DMS114 treated with DMSO at 0.1 percent for 48 hours (cell line): ENCODE measurements at regions not wholly inside any gene's neighbourhood (a gene's known extent, or its start where the extent isn't known, plus 50 kb on each side); places are given as distances from the start of the nearest gene placed in this dataset.
"Not testable (repeated sequence)": the region's sequence is repeated elsewhere in the genome, so short reads cannot be mapped to it uniquely, and the experiment has no call there.

ENCODE experiments used
- DNase-seq: peaks from one replicate; lab custom pipeline; 2025; ENCODE audit not compliant: unreplicated experiment; lab: John Stamatoyannopoulos, UW

DNA sequence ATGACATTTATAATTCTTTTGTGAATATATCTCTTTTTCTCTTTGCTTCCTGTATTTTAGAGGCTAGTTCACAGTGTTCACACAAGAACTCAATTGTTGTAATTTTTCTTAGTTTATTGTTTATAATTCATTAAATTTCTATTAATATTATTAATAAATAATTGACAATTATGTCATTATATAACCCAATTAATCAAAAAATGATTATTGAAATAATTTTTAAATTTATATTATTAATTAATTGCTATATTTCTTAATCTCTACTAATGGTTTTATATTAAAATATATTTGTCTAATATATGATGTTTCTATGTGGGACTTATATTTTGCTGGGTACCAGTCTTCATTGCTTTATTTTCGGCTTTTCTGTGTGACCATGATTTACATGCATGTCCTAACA is 618.4 kb downstream of the CDH9 start:
- DNase-seq, result no peak

DNA sequence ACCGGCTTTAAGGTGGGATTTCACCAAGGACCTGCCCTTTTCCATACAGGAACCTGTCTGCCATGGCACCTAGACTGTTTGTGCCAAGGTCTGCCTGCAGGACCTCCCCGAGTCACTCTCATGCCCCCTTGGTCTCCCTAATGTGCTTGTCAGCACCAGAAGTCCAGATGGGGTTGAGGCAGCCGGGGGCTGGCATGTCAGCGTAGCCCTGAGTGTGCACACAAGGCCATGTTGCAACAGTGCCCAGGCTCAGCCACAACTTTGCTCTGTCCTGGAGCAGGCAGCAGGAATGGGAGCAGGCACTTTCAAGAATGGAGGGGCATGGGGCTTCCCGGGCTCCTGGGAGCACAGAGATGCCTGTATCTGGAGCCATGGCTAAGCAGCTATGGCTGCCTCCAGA is 621.5 kb downstream of the CDH9 start:
- no peak for DNase-seq

DNA sequence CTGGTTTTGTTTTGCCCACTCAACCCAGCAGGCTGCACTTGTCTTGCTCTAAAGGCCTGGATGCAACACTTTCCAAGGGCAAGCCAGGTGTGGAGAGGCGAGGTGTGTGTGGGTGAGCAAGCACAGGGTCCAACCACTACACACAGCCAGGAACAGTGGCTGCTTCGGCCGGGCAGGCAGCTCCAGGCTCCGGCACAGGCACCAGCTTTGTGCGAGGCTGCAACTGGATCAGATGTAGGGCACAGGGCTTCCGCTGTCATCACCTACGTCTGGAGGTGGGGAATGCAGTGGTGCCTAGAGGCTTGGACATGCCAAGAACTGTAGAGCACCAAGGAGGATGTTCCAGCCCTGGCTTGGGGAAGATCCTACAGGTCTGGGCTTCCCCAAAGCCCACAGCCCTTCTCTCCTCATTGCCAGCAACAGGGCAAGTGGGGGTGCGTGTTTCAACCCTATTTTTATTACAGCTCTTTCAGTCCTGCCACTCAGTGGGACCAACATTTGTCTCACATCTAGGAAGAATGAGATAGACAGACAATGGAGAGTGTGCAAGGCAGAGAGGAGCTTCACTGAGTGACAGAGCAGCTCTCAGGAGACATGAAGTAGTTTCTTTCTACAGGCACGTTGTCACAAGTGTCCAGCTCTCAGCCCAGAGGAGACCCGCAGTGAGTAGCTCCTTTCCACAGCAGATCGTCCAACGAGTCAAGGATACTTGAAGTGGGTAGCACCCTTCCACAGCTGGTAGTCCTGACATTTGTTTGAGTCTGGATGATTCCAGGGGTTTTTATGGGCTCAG is 622.2 kb downstream of the CDH9 start:
- no peak for DNase-seq

DNA sequence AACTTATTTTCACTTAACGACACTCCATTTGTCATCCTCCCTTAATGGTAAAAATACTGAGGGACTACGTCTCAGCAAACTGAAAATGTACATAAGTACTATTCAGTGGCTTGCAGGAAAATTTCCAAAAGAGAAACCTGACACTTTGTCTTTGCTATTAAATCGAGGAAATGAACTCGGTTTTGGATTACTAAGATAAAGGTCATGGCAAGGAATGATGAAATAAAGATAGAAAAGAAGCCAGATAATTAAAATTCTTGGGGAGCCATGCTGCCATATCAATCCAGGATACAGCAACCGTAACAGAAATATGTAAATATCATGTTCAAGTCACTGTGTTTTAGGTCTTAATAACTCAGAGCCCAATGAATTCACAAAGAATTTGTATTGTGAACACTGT is 647.8 kb downstream of the CDH9 start:
- DNase-seq, result no peak

DNA sequence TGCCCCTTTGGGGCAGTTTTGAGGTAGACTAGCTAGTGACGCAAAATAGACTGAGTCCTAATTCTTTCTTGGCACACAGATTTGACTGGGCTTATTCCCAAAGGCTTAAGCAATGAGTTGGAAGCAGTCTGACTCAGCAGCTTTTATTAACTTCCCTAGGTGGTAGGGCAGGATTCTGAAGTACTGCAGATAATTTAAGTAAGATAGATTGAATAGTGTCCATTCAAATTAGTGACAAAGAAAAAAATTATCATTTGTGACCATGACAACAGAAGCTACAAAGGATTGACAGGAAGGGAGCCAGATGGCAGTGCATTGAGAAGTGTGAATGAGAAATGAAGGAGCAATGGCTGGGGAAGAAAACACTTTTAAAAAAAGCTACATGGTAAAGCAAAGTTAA is 649.4 kb downstream of the CDH9 start:
- DNase-seq, result no peak

DNA sequence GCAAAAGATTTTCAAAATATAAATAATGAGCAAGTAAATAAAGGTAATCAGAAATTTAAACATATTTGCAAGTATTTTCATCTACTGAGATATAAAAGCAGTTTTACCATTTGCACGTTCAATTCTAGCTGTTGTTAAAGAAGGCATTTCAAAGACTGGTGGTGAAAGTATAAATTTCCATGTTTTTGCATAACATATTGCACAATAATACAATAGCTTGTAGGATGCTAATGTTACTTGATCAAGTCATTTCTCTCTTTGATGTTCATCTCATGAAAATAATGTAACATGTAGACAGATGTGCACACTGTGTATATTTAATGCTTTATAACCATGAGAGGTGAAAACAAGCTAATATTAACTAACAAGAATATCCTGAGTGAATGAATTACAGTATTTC is 651.9 kb downstream of the CDH9 start:
- no peak for DNase-seq

DNA sequence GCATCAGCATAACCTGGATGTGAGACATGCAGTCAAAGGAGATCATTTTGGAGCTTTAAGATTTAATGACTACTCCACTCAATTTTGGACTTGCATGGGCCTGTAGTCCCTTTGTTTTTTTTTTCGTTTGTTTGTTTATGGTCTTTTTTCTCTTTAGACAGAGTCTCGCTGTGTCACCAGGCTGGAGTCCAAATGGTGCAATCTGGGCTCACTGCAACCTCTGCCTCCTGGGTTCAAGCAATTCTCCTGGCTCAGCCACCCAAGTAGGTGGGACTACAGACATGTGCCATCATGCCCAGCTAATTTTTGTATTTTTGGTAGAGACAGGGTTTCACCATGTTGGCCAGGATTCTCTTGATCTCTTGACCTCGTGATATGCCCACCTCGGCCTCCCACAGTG is 673.8 kb downstream of the CDH9 start:
- not testable (repeated sequence) for DNase-seq

DNA sequence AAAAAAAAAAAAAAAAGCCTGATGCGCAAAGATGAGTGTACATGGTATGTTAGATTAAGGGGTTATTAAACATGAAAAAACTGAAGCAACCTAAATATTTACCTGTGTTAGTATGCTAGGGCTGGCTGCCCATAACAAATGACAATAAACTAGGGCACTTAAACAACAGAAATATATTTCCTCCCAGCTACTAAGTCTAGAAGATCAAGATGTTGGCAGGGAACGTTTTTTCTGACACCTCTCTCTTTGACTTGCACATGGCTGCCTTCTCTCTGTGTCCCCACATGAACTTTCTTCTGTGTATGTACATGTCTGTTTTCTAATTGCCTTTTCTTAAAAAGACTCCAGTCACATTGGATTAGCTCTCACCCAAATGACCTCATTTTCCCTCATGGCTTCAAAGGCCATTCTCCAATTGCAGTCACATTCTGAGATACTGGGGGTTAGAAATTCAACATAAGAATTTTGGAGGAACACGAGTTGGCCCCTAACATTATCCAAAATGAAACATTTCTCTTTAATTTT is 694.5 kb downstream of the CDH9 start:
- DNase-seq, result no peak

DNA sequence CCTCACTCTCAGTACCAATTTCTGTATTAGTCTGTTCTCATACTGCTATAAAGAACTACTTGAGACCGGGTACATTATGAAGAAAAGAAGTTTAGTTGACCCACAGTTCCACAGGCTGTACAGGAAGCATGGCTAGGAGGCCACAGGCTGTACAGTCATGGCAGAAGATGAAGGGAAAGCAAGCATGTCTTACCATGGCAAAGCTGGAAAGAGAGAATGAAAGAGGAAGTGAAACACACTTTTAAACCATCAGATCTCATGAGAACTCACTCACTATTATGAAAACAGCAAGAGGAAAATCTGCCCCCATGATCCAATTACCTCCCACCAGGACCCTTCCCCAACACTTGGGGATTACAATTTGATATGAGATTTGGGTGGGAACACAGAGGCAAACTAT is 698.8 kb downstream of the CDH9 start:
- DNase-seq, result no peak

DNA sequence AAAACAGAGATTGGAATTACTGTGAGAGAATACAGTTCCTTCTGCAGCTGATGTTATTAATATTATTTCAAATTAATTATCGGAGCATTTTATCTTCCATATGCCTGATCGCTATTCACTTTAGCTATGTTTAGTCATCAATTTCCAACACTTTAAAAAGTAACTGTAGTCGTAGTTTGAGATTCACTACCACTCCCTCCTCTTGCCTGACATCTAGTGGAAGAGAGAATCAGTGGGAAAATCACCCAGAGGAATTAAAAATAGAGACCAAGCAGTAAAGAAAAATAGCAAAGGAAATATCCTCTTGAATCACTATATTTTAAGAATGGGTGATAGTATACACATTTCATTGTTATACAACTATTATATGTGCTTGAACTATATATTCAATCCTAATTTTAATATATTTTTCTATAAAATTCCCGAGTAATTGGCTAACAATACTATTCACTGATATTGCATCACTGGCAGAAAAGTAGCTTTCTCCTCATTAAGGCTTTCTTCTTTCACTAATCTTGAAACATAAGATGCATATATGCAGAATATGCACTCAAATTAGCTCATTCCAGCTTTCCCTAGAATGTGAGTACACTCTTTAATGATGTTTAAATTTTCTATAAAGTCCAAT is 708.7 kb downstream of the CDH9 start:
- peak; percentile 22 for DNase-seq

DNA sequence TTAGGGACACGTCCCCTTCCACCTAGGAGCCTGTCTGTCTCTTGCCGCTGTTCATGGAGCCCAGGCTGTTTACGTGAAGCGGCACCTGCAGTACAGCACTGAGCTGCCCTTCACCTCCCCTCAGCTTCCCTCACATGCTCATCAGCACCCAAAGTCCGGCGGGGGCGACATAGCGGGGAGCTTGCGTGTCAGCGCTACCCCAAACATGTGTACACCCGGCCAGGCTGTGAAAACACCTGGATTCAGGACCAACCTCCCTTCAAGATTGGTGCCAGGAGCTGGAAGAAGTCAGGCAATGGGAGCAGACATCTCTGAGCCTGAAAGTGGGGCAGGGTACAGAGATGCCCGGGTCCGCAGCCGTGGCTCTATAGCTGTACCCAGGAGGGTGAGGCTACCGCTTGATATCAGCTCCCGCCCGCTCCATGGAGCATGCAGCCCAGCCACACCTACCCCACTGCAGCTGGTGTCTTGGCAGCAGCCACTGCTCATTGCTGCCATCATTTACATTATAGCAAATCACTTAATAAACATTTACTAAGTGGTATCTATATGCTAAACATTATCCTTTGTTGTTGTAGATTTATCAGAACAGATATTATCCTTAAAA is 712.1 kb downstream of the CDH9 start:
- DNase-seq, result no peak

DNA sequence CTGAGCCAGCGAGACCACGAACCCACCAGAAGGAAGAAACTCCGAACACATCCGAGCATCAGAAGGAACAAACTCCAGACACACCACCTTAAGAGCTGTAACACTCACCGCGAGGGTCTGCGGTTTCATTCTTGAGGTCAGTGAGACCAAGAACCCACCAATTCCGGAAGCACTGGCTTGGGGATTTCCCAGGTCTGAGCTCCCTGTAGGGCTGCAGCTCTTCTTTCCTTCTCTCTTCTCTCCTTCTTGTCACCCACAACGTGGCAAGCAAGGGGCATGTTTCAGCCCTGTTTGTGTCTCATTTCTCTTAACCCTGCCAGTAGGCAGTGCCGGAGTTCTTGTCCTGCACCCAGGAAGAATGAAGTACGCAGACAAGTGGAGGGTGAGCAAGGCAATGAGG is 713.0 kb downstream of the CDH9 start:
- not testable (repeated sequence) for DNase-seq

DNA sequence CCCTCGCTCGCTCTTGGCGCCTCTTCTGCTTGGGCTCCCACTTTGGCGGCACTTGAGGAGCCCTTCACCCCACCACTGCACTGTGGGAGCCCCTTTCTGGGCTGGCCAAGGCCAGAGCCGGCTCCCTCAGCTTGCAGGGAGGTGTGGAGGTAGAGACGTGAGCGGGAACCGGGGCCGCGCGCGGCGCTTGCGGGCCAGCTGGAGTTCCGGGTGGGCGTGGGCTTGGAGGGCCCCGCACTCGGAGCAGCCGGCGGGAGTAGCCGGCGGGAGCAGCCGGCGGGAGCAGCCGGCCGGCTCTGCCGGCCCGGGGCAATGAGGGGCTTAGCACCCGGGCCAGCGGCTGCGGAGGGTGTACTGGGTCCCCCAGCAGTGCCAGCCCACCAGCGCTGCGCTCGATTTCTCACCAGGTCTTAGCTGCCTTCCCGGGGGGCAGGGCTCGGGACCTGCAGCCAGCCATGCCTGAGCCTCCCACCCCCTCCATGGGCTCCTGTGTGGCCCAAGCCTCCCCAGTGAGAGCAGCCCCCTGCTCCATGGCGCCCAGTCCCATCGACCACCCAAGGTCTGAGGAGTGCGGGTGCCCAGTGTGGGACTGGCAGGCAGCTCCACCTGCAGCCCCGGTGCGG is 714.0 kb downstream of the CDH9 start:
- DNase-seq, result not testable (repeated sequence)

DNA sequence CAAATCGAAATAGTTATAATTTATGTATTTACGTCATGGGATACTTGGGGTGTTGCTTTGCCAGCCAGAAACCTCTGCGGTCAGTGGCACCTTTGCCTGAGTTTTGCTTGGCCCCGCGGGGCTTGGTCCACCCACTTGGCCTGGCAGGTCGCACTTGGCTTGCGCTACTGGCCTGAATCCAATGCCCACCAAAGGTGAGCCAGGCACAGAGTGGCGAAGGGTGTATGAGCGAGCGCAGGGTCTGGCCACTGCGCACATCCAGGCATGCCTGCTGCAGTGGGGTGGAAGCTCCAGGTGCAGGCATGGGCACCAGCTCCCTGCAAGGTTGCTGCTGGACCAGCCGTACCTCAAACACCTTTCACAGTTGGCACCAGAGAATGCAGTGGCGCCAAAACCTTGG is 714.6 kb downstream of the CDH9 start:
- no peak for DNase-seq

DNA sequence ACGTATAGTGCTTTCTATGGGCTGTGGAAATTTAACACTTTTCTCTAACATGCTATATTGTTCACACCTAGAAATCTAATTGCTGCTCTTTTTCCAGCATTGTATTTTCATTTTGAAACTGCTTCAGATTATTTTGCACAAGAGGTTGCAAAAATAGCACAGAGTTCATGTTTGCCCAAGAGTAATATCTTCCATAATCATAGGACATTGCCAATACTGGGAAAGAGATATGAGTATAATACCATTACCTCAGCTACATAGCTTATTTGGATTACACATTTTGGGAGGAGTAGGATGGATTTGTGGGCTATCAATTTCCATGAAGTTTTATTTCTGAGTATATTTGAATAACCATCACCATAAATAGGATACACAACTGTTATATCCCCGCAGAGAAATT is 717.1 kb downstream of the CDH9 start:
- DNase-seq, result no peak

DNA sequence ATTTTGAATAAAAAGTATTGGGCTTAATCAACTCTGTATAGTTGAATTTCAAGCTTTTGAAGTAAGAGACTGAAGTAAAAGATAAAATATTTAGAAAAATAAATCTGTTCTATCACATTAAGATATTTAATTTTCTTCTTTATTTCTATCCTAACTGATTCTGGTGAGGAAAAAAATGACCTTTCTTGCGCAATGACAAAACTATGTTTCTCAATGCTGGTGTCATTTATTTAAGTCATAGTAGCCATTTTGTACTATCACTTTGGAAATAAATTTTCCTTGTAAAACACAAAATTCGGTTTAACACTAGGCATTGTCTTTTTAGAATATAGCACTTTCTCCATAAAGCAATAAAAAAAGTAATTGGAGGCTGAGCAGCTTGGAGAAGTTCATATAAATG is 728.0 kb downstream of the CDH9 start:
- DNase-seq, result no peak

DNA sequence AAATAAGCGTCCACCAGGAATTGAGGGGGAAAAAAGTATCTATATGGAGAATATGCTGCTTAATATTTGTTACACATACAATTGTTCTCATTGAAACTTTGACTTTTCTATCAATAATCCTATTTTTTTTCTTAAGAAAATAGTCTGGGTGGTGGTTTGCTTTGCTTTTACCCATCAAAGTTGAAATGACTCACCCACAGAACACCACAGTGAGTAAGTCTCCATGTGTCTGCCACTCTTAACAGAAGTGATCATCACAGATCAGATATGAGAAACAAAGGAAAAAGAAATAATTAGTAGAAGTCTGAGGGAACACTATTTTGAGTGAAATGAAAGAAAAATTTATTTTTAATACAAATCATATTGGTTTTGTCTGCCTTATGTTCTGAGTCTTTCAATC is 742.8 kb downstream of the CDH9 start:
- no peak for DNase-seq

DNA sequence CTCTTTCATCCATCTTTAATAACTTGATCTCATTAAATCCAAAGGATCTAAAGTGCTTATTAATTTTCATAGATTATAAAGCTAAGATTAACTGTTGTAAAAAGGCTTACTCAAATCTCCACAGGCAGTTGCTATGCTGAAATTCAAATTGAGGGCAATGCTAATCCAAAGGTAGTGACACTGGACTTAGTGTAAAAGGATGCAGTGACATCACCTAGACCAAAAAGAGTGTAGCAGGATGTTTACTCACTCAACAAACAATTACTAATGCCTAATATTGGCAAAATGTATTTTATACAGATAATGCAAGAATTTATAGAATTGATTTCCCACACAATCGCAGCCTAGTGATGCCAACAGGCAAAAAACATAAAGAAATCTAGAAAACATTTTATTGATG is 756.2 kb downstream of the CDH9 start:
- DNase-seq, result no peak

DNA sequence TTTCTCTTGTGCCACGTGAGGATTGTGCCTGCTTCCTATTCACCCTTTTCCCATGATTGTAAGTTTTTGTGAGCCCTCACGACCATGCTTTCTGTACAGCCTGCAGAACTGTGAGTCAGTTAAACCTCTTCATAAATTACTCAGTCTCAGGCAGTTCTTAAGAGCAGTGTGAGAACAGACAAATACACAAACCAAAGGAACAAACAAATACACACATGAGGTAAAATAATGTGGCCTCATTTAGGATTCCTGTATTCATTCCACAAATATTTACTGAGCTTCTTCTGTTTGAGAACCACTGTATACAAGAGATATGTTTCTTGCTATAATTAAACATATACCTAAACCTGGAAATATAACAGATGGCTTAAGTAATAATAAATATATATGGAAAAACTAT is 760.3 kb downstream of the CDH9 start:
- DNase-seq, result no peak

DNA sequence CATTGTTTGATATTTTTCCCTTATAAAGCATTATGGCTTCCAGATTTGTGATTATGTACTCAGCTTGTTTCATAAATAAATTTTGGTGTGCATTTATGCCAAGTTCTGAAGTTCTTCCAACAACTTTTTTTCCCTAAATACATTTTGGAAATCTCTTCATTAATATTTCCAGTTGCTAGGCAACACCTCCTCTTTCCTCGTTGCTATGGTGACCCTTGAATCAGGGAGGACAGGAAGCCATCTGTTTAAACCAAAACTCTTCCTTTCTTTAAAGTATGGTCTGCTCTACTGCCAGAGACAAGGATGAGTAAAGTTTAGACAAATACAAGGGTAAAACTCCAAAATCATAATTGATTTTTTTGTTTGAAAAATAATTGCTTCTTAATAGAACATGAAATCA is 779.3 kb downstream of the CDH9 start:
- no peak for DNase-seq

DNA sequence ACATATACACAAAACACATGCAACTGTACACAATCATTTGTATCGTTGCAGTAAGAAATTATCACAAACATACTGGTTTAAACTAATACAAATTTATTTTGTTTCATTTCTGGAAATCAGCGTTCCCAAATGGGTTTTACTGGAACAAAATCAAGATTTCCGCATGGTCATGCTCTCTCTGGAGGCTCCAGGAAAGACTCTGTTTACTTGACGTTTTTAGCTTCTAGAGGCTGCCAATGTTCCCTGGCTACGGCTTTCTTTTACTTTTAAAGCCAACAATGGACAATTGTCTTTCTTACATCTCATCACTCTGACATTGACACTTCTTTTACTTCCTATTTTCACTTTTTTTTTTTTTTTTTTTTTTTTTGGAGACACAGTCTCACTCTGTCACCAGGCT is 793.1 kb downstream of the CDH9 start:
- DNase-seq, result no peak

DNA sequence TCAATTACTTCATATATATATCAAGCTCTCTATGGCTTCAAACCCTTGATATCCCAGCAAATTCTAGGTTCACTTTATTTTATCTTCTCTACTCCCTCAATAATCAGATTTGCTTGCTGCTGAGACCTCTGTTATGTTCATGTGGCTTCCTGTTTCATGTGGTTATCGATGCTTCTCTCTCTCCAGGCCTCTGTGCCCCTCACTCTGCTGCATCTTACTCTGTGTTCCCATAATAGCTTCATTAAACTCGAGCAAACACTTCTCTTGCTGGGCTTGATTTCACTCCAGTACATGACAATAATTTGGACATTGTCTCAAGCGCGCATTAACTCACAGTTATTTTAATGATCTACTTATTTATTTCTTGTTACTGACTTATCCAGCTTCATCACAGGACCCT is 798.8 kb downstream of the CDH9 start:
- DNase-seq, result no peak
